Caki2 (cell line): ENCODE measurements at regions not wholly inside any gene's neighbourhood (a gene's known extent, or its start where the extent isn't known, plus 50 kb on each side); places are given as distances from the start of the nearest gene placed in this dataset.
"Not testable (repeated sequence)": the region's sequence is repeated elsewhere in the genome, so short reads cannot be mapped to it uniquely, and the experiment has no call there.

Experiments
- DNase-seq: peaks from one replicate; pipeline ENCODE4 v3.0.0-alpha.2; 2015; ENCODE audit warnings: low read depth
- in situ Hi-C: cut with HindIII; loops from 2 replicates; pipeline ENCODE4 v1.10.0; 2016; ENCODE audit warnings: low sequenced_read_pairs, low pct_unique_long_range_greater_than_20kb, mixed read lengths

- in situ Hi-C loops, result no loop called here
- DNase-seq, result no peak
Measured at GRCh38 chr18:25490316-25490715, 138.3 kb upstream of the ZNF521 start.

- no peak for DNase-seq
- in situ Hi-C loops, result no loop called here
Measured at GRCh38 chr18:25473008-25473407, 121.0 kb upstream of the ZNF521 start.

- DNase-seq, in situ Hi-C loops: not testable (repeated sequence)
Measured at GRCh38 chr18:25470756-25471524, 119.0 kb upstream of the ZNF521 start.

GRCh38 chr18:25470062-25470461 is 118.1 kb upstream of the ZNF521 start:
- DNase-seq, result no peak
- in situ Hi-C loops, result no loop called here

- no peak for DNase-seq
- in situ Hi-C loops, result no loop called here
Measured at GRCh38 chr18:25469489-25469888, 117.5 kb upstream of the ZNF521 start.

GRCh38 chr18:25467226-25467987 is 115.4 kb upstream of the ZNF521 start:
- no peak for DNase-seq
- in situ Hi-C loops, result no loop called here

- in situ Hi-C loops, result no loop called here
- no peak for DNase-seq
Measured at GRCh38 chr18:25465152-25465732, 113.3 kb upstream of the ZNF521 start.

- in situ Hi-C loops, result no loop called here
- DNase-seq, result no peak
Measured at GRCh38 chr18:25464227-25464626, 112.3 kb upstream of the ZNF521 start.

GRCh38 chr18:25463726-25464125 is 111.8 kb upstream of the ZNF521 start:
- no peak for DNase-seq
- in situ Hi-C loops, result no loop called here

- in situ Hi-C loops, result no loop called here
Measured at GRCh38 chr18:25459814-25460213, 107.8 kb upstream of the ZNF521 start.

GRCh38 chr18:25457601-25458000 is 105.6 kb upstream of the ZNF521 start:
- DNase-seq, result no peak
- in situ Hi-C loops, result no loop called here

More at GRCh38 chr18:25459814-25460213, 107.8 kb upstream of the ZNF521 start:
- no peak for DNase-seq

- no peak for DNase-seq
- in situ Hi-C loops, result no loop called here
Measured at GRCh38 chr18:25457126-25457525, 105.2 kb upstream of the ZNF521 start.

- no peak for DNase-seq
- in situ Hi-C loops, result no loop called here
Measured at GRCh38 chr18:25456334-25457010, 104.5 kb upstream of the ZNF521 start.

- in situ Hi-C loops, result no loop called here
- DNase-seq, result no peak
Measured at GRCh38 chr18:25455646-25456045, 103.7 kb upstream of the ZNF521 start.

- in situ Hi-C loops, result no loop called here
- no peak for DNase-seq
Measured at GRCh38 chr18:25455159-25455558, 103.2 kb upstream of the ZNF521 start.

- DNase-seq, result no peak
- in situ Hi-C loops, result no loop called here
Measured at GRCh38 chr18:25454730-25455129, 102.8 kb upstream of the ZNF521 start.

- no peak for DNase-seq
- in situ Hi-C loops, result no loop called here
Measured at GRCh38 chr18:25454270-25454659, 102.3 kb upstream of the ZNF521 start.

- in situ Hi-C loops, result no loop called here
- DNase-seq, result no peak
Measured at GRCh38 chr18:25453556-25454269, 101.7 kb upstream of the ZNF521 start.
